K562 (cell line): ENCODE measurements at regions not wholly inside any gene's neighbourhood (a gene's known extent, or its start where the extent isn't known, plus 50 kb on each side); places are given as distances from the start of the nearest gene placed in this dataset.

Experiments used
- ATAC-seq: fragments of 200-7000 bp; cut with Tn5 transposase; 3 replicates; pipeline ENCODE4 v1.9.1; 2020; ENCODE audit warnings: moderate library complexity
- BruUV-seq: library from RNA; stranded (reverse); fragments of 400-500 nt; replicated peaks from 2 replicates; lab custom pipeline; 2021; lab: Mats Ljungman, UMichigan
- CTCF ChIA-PET: fragments of 300-600 bp; formaldehyde crosslinking; extraction: SDS; loops from one replicate; lab custom pipeline; 2021; ENCODE audit warnings: low intra/inter-chr PET ratio; lab: Yijun Ruan, JAX
- POLR2A ChIA-PET: fragments of 300-600, 350-650 bp; sonication (Branson Sonifier 250); formaldehyde crosslinking; extraction: SDS; loops from one replicate; lab custom pipeline; 2021; ENCODE audit warnings: antibody characterized with exemption, inconsistent platforms; lab: Yijun Ruan, JAX
- DNase-seq, 4 experiments: peaks; one replicate each; pipeline versions ENCODE4 v3.0.0 to v3.0.0-alpha.2; 2011 to 2018; ENCODE audit warnings: low spot score in 3 of 4, mixed read lengths in 3 of 4; ENCODE audit errors: extremely low read depth in 1 of 4
- FAIRE-seq: peaks from 2 replicates; lab custom pipeline; 2011; peaks lifted over from hg19 to GRCh38; lab: Jason Lieb, UNC
- H2AFZ ChIP-seq: 2 replicates; pipeline ENCODE4 v1.6.0; 2011; ENCODE audit warnings: low read depth, low read length, control low read depth, inconsistent platforms
- H3K27ac ChIP-seq: fragments of 200-600 bp; 3 replicates; pipeline ENCODE4 v1.8.0; 2011; ENCODE audit warnings: low read depth, mild to moderate bottlenecking, control low read depth, inconsistent platforms, low read length, moderate library complexity, mixed read lengths; ENCODE audit errors: extremely low read depth
- H3K27me3 ChIP-seq, 2 experiments: fragments of 300-600 bp in 1 of 2; 2 replicates in 1 of 2; 3 replicates in 1 of 2; pipeline versions ENCODE4 v1.6.0 to v1.8.0; 2011; ENCODE audit warnings: inconsistent platforms in 2 of 2, low read length in 2 of 2, mild to moderate bottlenecking in 1 of 2, mixed read lengths in 1 of 2, moderate library complexity in 1 of 2; ENCODE audit not compliant: control insufficient read depth in 2 of 2, insufficient read depth in 2 of 2
- H3K36me3 ChIP-seq: fragments of 300-600 bp; 3 replicates; pipeline ENCODE4 v1.8.0; 2011; ENCODE audit warnings: mild to moderate bottlenecking, low read length, inconsistent platforms; ENCODE audit not compliant: control insufficient read depth, insufficient read depth
- H3K4me1 ChIP-seq, 2 experiments: fragments of 200-600 bp in 1 of 2; replicated peaks in 1 of 2; 2 replicates in 1 of 2; 3 replicates in 1 of 2; pipeline versions ENCODE4 v1.5.1 to v1.8.0; 2011; ENCODE audit warnings: inconsistent platforms in 2 of 2, low read length in 2 of 2, mild to moderate bottlenecking in 1 of 2, mixed read lengths in 1 of 2, moderate library complexity in 1 of 2; ENCODE audit not compliant: control insufficient read depth in 2 of 2, insufficient read depth in 2 of 2
- H3K4me2 ChIP-seq: 2 replicates; pipeline ENCODE4 v1.6.1; 2011; ENCODE audit warnings: low read length, control low read depth, inconsistent platforms, mixed read lengths; ENCODE audit not compliant: insufficient read depth
- H3K4me3 ChIP-seq: fragments of 200-600 bp; sonication (generic), shearing (Covaris generic); 2 replicates; pipeline ENCODE4 v1.5.1; 2016; ENCODE audit warnings: control low read depth, inconsistent platforms
- H3K79me2 ChIP-seq: fragments of 200-600 bp; 3 replicates; pipeline ENCODE4 v1.8.0; 2011; ENCODE audit warnings: low read length, inconsistent platforms; ENCODE audit not compliant: control insufficient read depth, insufficient read depth
- H3K9ac ChIP-seq, 2 experiments: 2 replicates each; pipeline versions ENCODE4 v1.6.0 to v1.6.1; 2011; ENCODE audit warnings: low read depth in 2 of 2, low read length in 2 of 2, control low read depth in 1 of 2, inconsistent platforms in 1 of 2, mild to moderate bottlenecking in 1 of 2, mixed read lengths in 1 of 2; ENCODE audit not compliant: insufficient read depth in 1 of 2
- H3K9me1 ChIP-seq: one replicate; pipeline ENCODE4 v1.6.0; 2011; ENCODE audit warnings: inconsistent platforms, mild to moderate bottlenecking, low read length, moderate library complexity; ENCODE audit not compliant: control insufficient read depth, insufficient read depth
- H3K9me3 ChIP-seq: replicated peaks from 2 replicates; pipeline ENCODE4 v1.5.1; 2011; ENCODE audit warnings: low read depth, low read length, inconsistent platforms; ENCODE audit not compliant: control insufficient read depth, insufficient read depth
- H4K20me1 ChIP-seq: replicated peaks from 2 replicates; pipeline ENCODE4 v1.6.1; 2011; ENCODE audit warnings: low read length, inconsistent platforms, mixed read lengths; ENCODE audit not compliant: control insufficient read depth, insufficient read depth
- ADNP ChIP-seq: fragments of 200-800 bp; sonication (Bioruptor generic); IDR thresholded peaks from 2 replicates; pipeline ENCODE4 v1.6.1; 2016; ENCODE audit warnings: missing genetic modification characterization, missing compliant biosample characterization
- ARID2 ChIP-seq: fragments of 450-650 bp; IDR thresholded peaks from 2 replicates; pipeline ENCODE4 v1.6.1; 2017; ENCODE audit warnings: antibody characterized with exemption, mild to moderate bottlenecking
- HDAC3 ChIP-seq: fragments of 450-650 bp; IDR thresholded peaks from 2 replicates; pipeline ENCODE4 v1.6.1; 2018; ENCODE audit warnings: borderline replicate concordance, mild to moderate bottlenecking, moderate library complexity; ENCODE audit not compliant: partially characterized antibody
- PTRF ChIP-seq: fragments of 450-650 bp; IDR thresholded peaks from 2 replicates; pipeline ENCODE4 v1.6.1; 2016; ENCODE audit warnings: mild to moderate bottlenecking, missing genetic modification characterization, missing compliant biosample characterization
- RBFOX2 ChIP-seq: fragments of 200-400 bp; formaldehyde crosslinking; IDR thresholded peaks from 2 replicates; pipeline ENCODE4 v1.6.1; 2017; ENCODE audit warnings: low read depth, mild to moderate bottlenecking, low read length, moderate library complexity
- SAP30 ChIP-seq: fragments of 200-600 bp; sonication (generic); IDR thresholded peaks from 2 replicates; pipeline ENCODE4 v1.6.1; 2012; ENCODE audit warnings: borderline replicate concordance, low read depth, mild to moderate bottlenecking, moderate library complexity, low read length, control low read depth, inconsistent platforms; ENCODE audit not compliant: insufficient read depth, poor library complexity, severe bottlenecking
- SMARCC2 ChIP-seq: fragments of 450-650 bp; IDR thresholded peaks from 2 replicates; pipeline ENCODE4 v1.6.1; 2017; ENCODE audit warnings: antibody characterized with exemption, moderate library complexity, mild to moderate bottlenecking, low read depth
- ZKSCAN8 ChIP-seq: fragments of 200-800 bp; sonication (Bioruptor generic); IDR thresholded peaks from 2 replicates; pipeline ENCODE4 v1.6.1; 2016; ENCODE audit warnings: missing genetic modification characterization, missing compliant biosample characterization
- ZNF274 ChIP-seq: IDR thresholded peaks from 2 replicates; pipeline ENCODE4 v1.6.1; 2011; ENCODE audit warnings: low read depth, mild to moderate bottlenecking, low read length, moderate library complexity, borderline replicate concordance
- WGBS: fragments of 100-300 bp; shearing (Covaris generic); methylation state at CpG from one replicate; pipeline ENCODE4 v1.1.6; 2016; ENCODE audit warnings: low coverage, mixed read lengths; ENCODE audit not compliant: insufficient coverage; ENCODE audit errors: missing lambda C conversion rate; 5-methylcytosine and 5-hydroxymethylcytosine counted together
- in situ Hi-C: fragments of 300-500 bp; cut with MboI; formaldehyde crosslinking; loops from 4 replicates; pipeline ENCODE4 v1.15.0; 2018; ENCODE audit warnings: inconsistent platforms, mixed read lengths
- intact Hi-C: fragments of 100-400 bp; cut with micrococcal nuclease; formaldehyde crosslinking; loops from 2 replicates; pipeline ENCODE4 v1.14.2; 2022
- TF ChIP-seq, protein P1 (sequence below): fragments of 250-450 bp; sonication (Bioruptor Pico); IDR thresholded peaks from 2 replicates; pipeline ENCODE4 v1.4.0; 2020
- TF ChIP-seq, protein P2 (sequence below): fragments of 250-450 bp; sonication (Bioruptor Pico); IDR thresholded peaks from 2 replicates; pipeline ENCODE4 v1.8.0; 2022; ENCODE audit warnings: inconsistent platforms, mild to moderate bottlenecking, moderate library complexity, borderline replicate concordance

DNA sequence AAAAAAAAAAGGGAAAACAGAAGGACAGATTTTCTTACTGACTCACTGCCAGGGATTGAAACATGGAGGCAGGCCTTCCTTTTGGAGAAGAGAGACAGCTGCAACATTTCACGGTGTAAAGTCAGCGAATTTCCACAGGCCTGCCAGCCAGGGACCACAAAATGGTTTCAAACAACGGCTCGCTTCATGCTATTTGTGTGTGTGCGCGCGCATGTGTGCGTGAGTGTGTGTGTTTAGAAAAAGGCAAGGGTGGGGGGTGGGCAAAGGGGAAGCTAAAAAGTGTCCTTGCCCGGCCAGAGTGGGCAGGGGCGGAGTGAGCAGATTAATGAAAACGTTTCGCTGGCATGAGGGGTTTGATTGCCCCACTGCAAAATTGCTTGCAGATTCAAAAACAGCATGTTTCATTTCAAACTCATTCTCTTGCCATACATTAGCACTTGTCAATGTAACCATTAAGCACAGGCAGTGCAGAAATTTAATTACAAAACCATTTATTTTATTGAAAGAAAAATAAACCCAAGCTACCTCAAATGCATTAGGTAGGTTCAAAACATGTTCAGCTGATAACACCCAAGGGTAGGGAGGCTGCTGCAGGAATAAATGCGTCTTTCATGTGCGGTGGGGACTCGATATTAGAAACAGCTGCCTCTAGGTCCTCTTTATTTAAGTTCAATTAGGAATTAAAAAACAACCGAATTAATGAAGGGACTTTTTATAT lies 182.1 kb upstream of the SIX2 start:
- intact Hi-C loops (no loop called here), in situ Hi-C loops (no loop called here)
- H3K4me1 ChIP-seq = peaks cover 0 to 4% of the 10 kb centered on the region in 2 experiments; a peak in 1 of 5 replicates
- 26% methylated on average over 15 of the region's 16 CpGs for WGBS
- H3K9me1 ChIP-seq = no peaks in the 10 kb centered on the region
- no peak overlapping the region for H3K9ac ChIP-seq
- no peaks in the 10 kb centered on the region; the same call in 1 of the 2 replicates for H4K20me1 ChIP-seq
- ATAC-seq = no peak
- H3K9me3 ChIP-seq = no peaks in the 10 kb centered on the region
- H3K4me3 ChIP-seq = no peak overlapping the region
- CTCF ChIA-PET = no interaction called here
- no peak for DNase-seq
- H3K4me2 ChIP-seq = no peak overlapping the region
- no peaks in the 10 kb centered on the region for H3K36me3 ChIP-seq
- POLR2A ChIA-PET = interaction anchor here (0.8 kb wide), 1 partner anchor 35 kb away, joined by 4 read pairs; no protein-coding TSS in a partner anchor
- no peak overlapping the region for H3K27ac ChIP-seq
- no peak for FAIRE-seq
- BruUV-seq = no TSS peak
- no peaks in the 10 kb centered on the region for H3K79me2 ChIP-seq
- H3K27me3 ChIP-seq = peaks cover 0 to 14% of the 10 kb centered on the region in 2 experiments; a peak in 2 of 5 replicates
- no peak overlapping the region for H2AFZ ChIP-seq
- no peak for TF ChIP-seq ZKSCAN8 (CRISPR knock-in tag)
- no peak for TF ChIP-seq ARID2
- TF ChIP-seq PTRF = no peak
- TF ChIP-seq SMARCC2 = no peak
- TF ChIP-seq RBFOX2 = no peak
- TF ChIP-seq, protein P1, sequence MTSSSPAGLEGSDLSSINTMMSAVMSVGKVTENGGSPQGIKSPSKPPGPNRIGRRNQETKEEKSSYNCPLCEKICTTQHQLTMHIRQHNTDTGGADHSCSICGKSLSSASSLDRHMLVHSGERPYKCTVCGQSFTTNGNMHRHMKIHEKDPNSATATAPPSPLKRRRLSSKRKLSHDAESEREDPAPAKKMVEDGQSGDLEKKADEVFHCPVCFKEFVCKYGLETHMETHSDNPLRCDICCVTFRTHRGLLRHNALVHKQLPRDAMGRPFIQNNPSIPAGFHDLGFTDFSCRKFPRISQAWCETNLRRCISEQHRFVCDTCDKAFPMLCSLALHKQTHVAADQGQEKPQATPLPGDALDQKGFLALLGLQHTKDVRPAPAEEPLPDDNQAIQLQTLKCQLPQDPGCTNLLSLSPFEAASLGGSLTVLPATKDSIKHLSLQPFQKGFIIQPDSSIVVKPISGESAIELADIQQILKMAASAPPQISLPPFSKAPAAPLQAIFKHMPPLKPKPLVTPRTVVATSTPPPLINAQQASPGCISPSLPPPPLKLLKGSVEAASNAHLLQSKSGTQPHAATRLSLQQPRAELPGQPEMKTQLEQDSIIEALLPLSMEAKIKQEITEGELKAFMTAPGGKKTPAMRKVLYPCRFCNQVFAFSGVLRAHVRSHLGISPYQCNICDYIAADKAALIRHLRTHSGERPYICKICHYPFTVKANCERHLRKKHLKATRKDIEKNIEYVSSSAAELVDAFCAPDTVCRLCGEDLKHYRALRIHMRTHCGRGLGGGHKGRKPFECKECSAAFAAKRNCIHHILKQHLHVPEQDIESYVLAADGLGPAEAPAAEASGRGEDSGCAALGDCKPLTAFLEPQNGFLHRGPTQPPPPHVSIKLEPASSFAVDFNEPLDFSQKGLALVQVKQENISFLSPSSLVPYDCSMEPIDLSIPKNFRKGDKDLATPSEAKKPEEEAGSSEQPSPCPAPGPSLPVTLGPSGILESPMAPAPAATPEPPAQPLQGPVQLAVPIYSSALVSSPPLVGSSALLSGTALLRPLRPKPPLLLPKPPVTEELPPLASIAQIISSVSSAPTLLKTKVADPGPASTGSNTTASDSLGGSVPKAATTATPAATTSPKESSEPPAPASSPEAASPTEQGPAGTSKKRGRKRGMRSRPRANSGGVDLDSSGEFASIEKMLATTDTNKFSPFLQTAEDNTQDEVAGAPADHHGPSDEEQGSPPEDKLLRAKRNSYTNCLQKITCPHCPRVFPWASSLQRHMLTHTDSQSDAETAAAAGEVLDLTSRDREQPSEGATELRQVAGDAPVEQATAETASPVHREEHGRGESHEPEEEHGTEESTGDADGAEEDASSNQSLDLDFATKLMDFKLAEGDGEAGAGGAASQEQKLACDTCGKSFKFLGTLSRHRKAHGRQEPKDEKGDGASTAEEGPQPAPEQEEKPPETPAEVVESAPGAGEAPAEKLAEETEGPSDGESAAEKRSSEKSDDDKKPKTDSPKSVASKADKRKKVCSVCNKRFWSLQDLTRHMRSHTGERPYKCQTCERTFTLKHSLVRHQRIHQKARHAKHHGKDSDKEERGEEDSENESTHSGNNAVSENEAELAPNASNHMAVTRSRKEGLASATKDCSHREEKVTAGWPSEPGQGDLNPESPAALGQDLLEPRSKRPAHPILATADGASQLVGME (CRISPR knock-in tag) = no peak
- TF ChIP-seq HDAC3 = no peak
- TF ChIP-seq, protein P2, sequence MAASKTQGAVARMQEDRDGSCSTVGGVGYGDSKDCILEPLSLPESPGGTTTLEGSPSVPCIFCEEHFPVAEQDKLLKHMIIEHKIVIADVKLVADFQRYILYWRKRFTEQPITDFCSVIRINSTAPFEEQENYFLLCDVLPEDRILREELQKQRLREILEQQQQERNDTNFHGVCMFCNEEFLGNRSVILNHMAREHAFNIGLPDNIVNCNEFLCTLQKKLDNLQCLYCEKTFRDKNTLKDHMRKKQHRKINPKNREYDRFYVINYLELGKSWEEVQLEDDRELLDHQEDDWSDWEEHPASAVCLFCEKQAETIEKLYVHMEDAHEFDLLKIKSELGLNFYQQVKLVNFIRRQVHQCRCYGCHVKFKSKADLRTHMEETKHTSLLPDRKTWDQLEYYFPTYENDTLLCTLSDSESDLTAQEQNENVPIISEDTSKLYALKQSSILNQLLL (CRISPR knock-in tag) = no peak
- TF ChIP-seq SAP30 = no peak
- TF ChIP-seq ADNP (tag) = no peak
- TF ChIP-seq ZNF274 = no peak
